T-helper 2 cell treated with Interferon-gamma antibody and Interleukin-4, amounts not matched to agents 5 μg/mL and 100 μg/mL, for 36 hours (primary cell): ENCODE measurements at regions not wholly inside any gene's neighbourhood (a gene's known extent, or its start where the extent isn't known, plus 50 kb on each side); places are given as distances from the start of the nearest gene placed in this dataset.
"Not testable (repeated sequence)": the region's sequence is repeated elsewhere in the genome, so short reads cannot be mapped to it uniquely, and the experiment has no call there.

ENCODE experiments used
- DNase-seq: peaks from one replicate; pipeline ENCODE4 v3.0.0; 2021; ENCODE audit warnings: low spot score
- H3K27ac Mint-ChIP-seq: one replicate; pipeline ENCODE4 v1.8.0; 2021; ENCODE audit warnings: mild to moderate bottlenecking, mixed read lengths
- H3K27me3 Mint-ChIP-seq: one replicate; pipeline ENCODE4 v1.8.0; 2021; ENCODE audit warnings: low read depth, mixed read lengths
- H3K36me3 Mint-ChIP-seq: one replicate; pipeline ENCODE4 v1.8.0; 2021; ENCODE audit warnings: low read depth, mixed read lengths
- H3K4me1 Mint-ChIP-seq: one replicate; pipeline ENCODE4 v1.8.0; 2021; ENCODE audit warnings: low read depth, mixed read lengths
- H3K4me3 Mint-ChIP-seq: one replicate; pipeline ENCODE4 v1.8.0; 2022; ENCODE audit warnings: mild to moderate bottlenecking, moderate library complexity, mixed read lengths
- H3K9me3 Mint-ChIP-seq: one replicate; pipeline ENCODE4 v1.8.0; 2021; ENCODE audit warnings: mixed read lengths

DNA sequence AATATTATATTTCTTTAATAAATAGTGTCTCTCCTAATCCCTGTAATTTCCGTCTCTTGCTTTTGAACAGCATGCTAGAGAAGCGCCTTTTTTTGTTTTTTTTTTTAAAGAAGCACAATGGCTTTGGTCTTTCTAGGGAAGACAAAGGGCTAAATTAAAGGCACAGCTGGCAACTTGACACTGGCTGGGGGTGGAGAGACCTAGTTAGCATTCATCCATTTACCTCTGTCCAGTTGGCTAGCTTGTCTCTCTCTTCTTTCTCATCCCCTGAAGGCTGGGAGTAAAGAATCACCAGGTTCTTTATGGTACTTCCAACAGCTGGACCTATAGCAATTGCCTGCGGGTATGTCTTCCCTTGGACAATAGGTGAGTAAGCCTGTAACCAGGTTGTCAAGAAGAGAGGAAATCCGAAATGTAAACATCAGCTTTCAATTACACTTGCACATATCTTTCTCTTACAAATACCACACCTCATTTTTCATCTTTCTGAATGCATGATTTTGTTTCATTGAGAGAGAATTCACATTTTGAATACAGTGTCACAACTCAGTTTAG lies 178.4 kb upstream of the GPR101 start:
- Mint-ChIP-seq H3K9me3 (no peaks in the 10 kb centered on the region), H3K4me3 (no peak overlapping the region), H3K36me3 (no peaks in the 10 kb centered on the region), H3K27me3 (no peaks in the 10 kb centered on the region), H3K4me1 (no peaks in the 10 kb centered on the region), H3K27ac (no peak overlapping the region)
- DNase-seq, result no peak

DNA sequence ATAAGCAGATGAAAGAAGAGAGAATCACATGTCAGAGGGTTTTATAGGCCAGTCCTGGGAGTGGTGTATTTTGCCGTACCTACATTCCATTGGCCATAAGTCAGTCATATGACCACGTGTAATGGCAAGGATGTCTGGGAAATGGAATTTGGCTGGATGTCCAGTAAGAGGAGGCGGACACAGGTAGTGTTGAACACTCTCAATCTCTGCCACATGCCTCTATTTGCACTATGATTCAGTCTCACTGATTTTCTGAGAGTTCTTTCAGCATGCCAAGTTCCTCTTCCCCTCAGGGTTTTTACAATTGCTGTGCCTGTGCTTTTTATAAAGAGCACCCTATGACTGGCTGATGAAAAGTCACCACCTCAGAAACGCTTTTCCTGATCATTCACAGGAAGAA lies 164.2 kb upstream of the GPR101 start:
- H3K4me1 Mint-ChIP-seq, result no peaks in the 10 kb centered on the region
- H3K27ac Mint-ChIP-seq, result no peak overlapping the region
- no peak overlapping the region for H3K4me3 Mint-ChIP-seq
- H3K27me3 Mint-ChIP-seq, result peaks cover 5% of the 10 kb centered on the region
- H3K36me3 Mint-ChIP-seq, result no peaks in the 10 kb centered on the region
- H3K9me3 Mint-ChIP-seq, result no peaks in the 10 kb centered on the region
- DNase-seq, result no peak

DNA sequence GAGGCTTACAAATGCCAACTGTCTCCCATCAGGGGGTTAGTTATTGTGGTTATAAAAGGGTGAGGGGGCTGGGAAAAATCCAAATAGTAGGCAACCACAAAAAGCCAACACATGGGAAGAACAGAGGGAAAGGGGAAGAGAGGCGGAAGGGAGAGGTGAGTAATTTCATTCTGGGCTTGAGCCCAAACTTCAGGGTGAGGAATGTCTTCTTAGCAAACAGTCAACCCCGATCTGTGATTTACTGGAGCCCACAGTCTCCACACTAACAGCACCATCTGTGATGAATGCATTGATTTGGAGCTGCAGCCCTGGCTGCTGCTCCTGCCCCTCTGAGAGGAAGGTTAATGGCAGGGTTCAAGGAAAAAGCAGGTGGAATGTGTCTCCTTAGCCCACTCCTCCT lies 162.2 kb upstream of the GPR101 start:
- no peak for DNase-seq
- H3K4me3 Mint-ChIP-seq, result no peak overlapping the region
- H3K27ac Mint-ChIP-seq, result no peak overlapping the region
- H3K27me3 Mint-ChIP-seq, result peaks cover 7% of the 10 kb centered on the region
- no peaks in the 10 kb centered on the region for H3K36me3 Mint-ChIP-seq
- no peaks in the 10 kb centered on the region for H3K4me1 Mint-ChIP-seq
- H3K9me3 Mint-ChIP-seq, result no peaks in the 10 kb centered on the region

DNA sequence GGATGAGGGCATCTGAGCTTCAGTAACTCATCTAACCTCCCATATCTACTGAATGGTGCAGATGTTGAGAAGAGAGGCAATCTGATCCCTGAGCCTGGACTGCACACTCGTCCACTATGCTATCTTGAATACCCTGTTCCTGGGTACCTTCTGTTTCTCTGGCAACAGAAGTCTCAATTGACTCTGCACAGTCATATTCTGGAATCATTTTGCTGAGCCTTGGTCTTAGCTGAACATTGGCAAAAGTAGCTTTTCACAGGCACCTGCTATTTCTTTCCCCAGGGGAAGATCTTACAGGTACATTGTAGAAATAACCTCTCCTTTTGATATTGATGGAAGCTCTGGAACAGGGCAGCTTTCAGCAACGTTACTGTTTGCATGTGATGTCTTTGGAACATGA lies 161.5 kb upstream of the GPR101 start:
- Mint-ChIP-seq H3K27ac (no peak overlapping the region), H3K36me3 (no peaks in the 10 kb centered on the region), H3K9me3 (no peaks in the 10 kb centered on the region), H3K27me3 (peaks cover 9% of the 10 kb centered on the region), H3K4me3 (no peak overlapping the region), H3K4me1 (no peaks in the 10 kb centered on the region)
- no peak for DNase-seq

DNA sequence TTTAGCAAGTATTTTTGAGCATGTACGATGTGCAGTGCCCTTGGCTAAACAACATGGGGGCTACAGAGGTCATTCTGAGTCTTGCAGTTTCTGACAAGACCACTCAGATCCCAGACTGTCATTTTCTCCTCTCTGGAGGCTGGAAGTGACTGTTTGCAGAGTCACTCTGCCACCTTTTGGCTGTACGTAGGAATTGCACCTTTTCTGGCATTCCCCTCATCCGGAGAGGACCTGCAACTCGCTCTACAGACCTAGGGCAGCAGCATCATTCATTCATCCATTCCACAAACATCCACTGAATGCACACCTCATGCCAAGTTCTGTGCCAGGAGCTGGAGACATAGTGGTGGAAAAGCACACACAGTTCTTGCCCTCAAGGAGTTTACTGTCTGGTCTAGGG lies 160.4 kb upstream of the GPR101 start:
- DNase-seq, result peak; percentile 4
- Mint-ChIP-seq H3K4me1 (no peaks in the 10 kb centered on the region), H3K4me3 (no peak overlapping the region), H3K36me3 (no peaks in the 10 kb centered on the region), H3K27ac (no peak overlapping the region), H3K9me3 (no peaks in the 10 kb centered on the region), H3K27me3 (peaks cover 9% of the 10 kb centered on the region)

DNA sequence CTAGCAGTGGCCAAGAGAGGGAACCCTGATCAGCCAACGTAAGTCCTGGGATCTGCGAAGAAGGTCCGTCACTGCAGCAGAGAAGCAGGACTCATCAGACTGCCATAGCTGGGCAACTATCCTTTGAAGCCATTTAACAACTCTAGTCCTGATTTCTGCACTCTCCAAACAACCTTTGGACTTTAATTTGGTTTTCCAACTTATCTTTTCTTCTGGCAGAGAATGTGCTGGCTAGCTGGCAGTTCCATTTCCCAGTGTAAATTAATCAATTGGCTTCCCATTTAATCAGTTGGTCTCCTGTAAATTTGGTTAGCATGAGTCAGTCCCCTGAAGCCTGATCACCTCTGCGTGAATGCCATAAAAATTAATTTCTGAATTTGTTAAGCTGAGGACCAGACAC lies 153.7 kb upstream of the GPR101 start:
- no peaks in the 10 kb centered on the region for H3K36me3 Mint-ChIP-seq
- H3K9me3 Mint-ChIP-seq, result no peaks in the 10 kb centered on the region
- H3K27me3 Mint-ChIP-seq, result peaks cover 4% of the 10 kb centered on the region
- no peak overlapping the region for H3K27ac Mint-ChIP-seq
- no peaks in the 10 kb centered on the region for H3K4me1 Mint-ChIP-seq
- no peak overlapping the region for H3K4me3 Mint-ChIP-seq
- no peak for DNase-seq

DNA sequence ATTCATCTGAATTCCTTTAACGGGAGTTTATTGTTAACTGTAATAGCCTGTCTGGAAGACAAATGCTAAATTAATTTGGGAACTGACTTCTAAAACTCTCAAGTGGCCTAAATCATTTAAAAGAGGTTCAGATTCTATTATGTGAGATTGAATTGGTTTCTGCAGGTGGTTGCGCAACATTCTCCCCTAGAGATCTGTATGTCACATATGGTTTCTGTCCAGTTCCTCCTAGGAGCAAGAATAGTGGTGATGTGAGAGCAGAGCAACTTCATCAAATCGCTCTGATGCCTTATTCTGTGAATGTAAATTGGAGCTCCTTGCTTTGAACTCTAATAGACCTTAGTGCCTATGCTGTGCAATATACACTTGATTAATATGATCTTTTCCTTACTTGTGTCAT lies 144.6 kb upstream of the GPR101 start:
- no peak for DNase-seq

DNA sequence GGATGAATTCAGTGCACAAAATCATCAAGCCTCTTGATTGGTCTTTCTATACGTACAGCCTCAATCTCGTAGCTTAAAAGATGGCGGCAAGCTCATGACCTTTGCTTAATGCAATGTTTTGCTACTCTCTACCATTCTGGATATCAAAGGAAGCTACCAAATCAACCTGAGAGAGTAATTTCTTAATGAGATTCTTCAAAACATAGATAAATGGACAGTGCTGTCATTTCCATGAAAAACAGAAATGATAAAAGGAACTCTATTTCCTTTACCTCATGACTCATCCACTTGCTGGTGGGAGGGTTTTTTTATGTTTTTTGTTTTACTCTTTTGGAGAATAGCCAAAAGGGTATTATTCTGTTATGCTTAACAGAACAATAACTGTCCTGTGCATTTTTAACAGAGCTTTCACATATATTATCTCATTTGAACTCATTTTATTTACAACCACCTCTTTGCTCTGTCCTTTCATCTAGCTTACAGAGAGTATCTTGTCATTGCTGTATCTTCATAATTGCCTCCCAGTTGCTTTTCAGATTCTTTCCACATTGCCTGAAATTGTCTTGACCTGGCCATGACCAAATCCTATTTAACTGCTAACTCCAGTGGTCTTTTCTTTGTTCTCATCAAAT lies 138.6 kb upstream of the GPR101 start:
- Mint-ChIP-seq H3K9me3 (no peaks in the 10 kb centered on the region), H3K4me3 (no peak overlapping the region), H3K27me3 (peaks cover 9% of the 10 kb centered on the region), H3K36me3 (no peaks in the 10 kb centered on the region), H3K27ac (no peak overlapping the region), H3K4me1 (no peaks in the 10 kb centered on the region)
- no peak for DNase-seq

More for the DNA sequence above, 144.6 kb upstream of the GPR101 start:
- H3K27me3 Mint-ChIP-seq, result peaks cover 2% of the 10 kb centered on the region
- H3K36me3 Mint-ChIP-seq, result no peaks in the 10 kb centered on the region
- no peaks in the 10 kb centered on the region for H3K4me1 Mint-ChIP-seq
- H3K27ac Mint-ChIP-seq, result no peak overlapping the region
- H3K9me3 Mint-ChIP-seq, result no peaks in the 10 kb centered on the region
- no peak overlapping the region for H3K4me3 Mint-ChIP-seq

DNA sequence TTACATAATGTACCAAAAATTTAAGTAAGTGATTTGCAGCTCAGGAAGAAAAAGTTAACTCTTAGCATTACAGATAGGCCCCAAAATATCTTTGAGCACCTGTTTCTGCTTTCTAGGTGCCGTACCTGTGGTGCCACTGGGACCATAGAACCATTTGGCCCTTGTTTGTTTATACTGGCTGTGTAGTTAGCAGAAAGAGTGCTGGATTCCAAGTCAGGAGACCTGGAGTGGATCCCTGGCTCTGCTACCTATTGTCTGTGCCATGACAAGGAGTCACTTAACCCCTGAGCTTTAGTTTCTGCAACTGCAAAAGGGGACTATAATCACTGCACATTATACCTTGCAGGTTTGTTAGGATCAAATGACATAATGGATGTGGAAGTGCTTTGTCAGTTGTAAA lies 137.8 kb upstream of the GPR101 start:
- H3K27ac Mint-ChIP-seq, result no peak overlapping the region
- H3K27me3 Mint-ChIP-seq, result peaks cover 9% of the 10 kb centered on the region
- DNase-seq, result no peak
- no peaks in the 10 kb centered on the region for H3K4me1 Mint-ChIP-seq
- H3K9me3 Mint-ChIP-seq, result no peaks in the 10 kb centered on the region
- no peaks in the 10 kb centered on the region for H3K36me3 Mint-ChIP-seq
- no peak overlapping the region for H3K4me3 Mint-ChIP-seq

DNA sequence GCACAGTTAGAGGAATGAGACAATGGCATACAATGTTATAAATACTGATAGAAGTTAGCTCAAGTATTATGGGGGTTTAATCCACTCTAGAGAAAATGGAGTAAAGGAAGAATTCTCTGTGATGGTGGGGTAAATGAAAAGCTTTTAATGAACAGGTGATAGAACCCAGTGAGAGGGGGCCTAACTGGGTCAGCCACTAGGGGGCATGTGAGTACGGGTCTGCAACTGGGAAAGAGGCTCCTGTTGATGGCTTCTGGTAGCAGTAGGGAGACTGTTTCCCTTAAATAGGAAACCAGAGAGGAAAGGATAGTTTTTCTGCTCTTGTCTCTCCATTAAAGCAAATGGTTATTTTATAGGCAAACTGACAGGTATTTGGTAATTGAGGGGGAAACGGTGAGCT lies 132.8 kb upstream of the GPR101 start:
- H3K27ac Mint-ChIP-seq, result no peak overlapping the region
- peaks cover 6% of the 10 kb centered on the region for H3K27me3 Mint-ChIP-seq
- no peaks in the 10 kb centered on the region for H3K36me3 Mint-ChIP-seq
- no peaks in the 10 kb centered on the region for H3K9me3 Mint-ChIP-seq
- H3K4me3 Mint-ChIP-seq, result no peak overlapping the region
- no peaks in the 10 kb centered on the region for H3K4me1 Mint-ChIP-seq
- DNase-seq, result no peak

DNA sequence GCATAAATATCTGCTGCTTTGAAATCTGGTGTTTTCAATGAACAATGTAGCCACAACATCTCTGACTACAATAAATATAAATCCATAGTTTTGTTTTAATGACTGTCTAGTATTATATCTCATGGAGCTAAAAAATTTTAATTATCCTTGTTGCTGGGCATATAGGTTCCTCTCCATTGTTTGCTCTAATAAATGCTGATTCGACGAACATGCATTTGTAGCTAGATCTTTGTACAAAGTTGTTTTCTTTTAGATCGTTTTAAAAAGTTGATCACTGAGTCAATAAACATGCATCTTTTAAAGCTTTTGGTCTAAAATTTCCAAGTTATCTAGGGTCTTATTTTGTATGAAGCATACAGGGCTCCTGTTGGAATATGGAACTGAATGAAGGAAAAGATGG lies 130.5 kb upstream of the GPR101 start:
- H3K36me3 Mint-ChIP-seq, result no peaks in the 10 kb centered on the region
- H3K27me3 Mint-ChIP-seq, result peaks cover 4% of the 10 kb centered on the region
- no peak overlapping the region for H3K4me3 Mint-ChIP-seq

DNA sequence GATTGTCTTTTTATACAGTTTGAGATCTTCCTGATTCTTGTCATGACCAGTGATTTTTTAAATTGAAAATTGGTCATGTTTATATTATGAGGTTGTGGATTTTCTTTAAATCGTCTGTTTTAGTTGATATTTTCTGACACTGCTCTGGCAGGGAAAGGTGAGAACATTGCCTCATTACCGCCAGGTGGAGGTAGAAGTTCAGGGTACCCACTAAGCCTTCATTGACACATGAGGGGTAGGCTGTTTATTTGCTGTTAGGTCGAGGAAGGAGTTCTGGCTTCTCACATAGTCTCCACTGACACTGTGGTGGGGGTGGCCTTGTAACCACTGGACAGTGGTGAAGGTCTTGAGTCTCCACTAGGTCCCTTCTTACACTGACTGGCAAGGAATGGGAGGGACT lies 117.6 kb upstream of the GPR101 start:
- Mint-ChIP-seq H3K4me1 (no peaks in the 10 kb centered on the region), H3K9me3 (no peaks in the 10 kb centered on the region), H3K36me3 (no peaks in the 10 kb centered on the region), H3K27ac (no peak overlapping the region), H3K27me3 (peaks cover 10% of the 10 kb centered on the region), H3K4me3 (no peak overlapping the region)
- DNase-seq, result no peak

More for the DNA sequence above, 130.5 kb upstream of the GPR101 start:
- Mint-ChIP-seq H3K4me1 (no peaks in the 10 kb centered on the region), H3K27ac (no peak overlapping the region), H3K9me3 (no peaks in the 10 kb centered on the region)
- DNase-seq, result no peak

DNA sequence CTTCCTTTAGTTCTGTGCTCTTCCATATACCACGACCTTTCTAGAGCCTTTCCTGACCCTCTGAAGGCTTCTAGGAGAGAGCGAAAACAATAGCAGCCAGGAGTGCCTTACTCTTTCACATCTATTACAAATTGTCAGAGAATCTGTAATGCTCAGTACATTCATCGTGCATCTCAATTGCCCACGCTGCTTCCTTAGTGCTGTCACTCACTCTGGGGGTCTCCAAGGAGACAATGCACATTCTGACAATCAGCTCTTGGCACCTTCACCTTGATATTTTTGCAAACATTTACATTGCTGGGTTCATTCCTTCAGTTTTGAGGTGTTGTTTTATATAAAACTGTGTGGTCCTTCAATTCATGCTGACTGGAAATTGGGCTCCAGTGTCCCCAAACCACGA lies 110.1 kb upstream of the GPR101 start:
- Mint-ChIP-seq H3K27me3 (peaks cover 3% of the 10 kb centered on the region), H3K4me1 (no peaks in the 10 kb centered on the region), H3K36me3 (no peaks in the 10 kb centered on the region), H3K4me3 (no peak overlapping the region), H3K9me3 (no peaks in the 10 kb centered on the region), H3K27ac (no peak overlapping the region)
- DNase-seq, result no peak

DNA sequence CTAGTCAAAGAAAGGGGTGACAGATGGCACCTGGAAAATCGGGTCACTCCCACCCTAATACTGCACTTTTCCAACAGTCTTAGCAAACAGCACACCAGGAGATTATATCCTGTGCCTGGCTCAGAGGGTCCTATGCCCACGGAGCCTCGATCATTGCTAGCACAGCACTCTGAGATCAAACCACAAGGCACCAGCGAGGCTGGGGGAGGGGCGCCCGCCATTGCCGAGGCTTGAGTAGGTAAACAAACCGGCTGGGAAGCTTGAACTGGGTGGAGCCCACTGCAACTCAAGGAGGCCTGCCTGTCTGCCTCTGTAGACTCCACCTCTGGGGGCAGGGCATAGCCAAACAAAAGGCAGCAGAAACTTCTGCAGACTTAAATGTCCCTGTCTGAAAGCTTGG lies 88.9 kb upstream of the GPR101 start:
- H3K4me1 Mint-ChIP-seq, H3K27ac Mint-ChIP-seq, H3K4me3 Mint-ChIP-seq, DNase-seq, H3K9me3 Mint-ChIP-seq, H3K36me3 Mint-ChIP-seq, H3K27me3 Mint-ChIP-seq: not testable (repeated sequence)

DNA sequence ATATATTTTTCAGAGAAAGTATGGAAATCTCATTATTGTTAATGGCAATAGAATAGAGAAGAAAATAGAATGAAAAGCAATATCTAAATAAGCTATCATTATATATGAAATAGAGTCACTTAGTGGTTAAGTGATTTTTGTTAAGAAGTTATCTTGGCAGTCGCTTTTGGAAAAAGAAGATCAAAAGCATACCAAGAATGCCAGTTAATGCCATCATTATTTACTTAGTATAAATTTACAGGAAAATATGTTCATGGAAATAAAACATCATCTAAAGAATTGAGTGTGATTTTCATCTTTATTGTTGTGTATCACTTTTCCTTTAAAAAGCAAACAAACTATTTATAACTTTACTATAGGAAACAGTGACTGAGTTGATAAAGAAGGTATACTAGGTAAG lies 85.3 kb upstream of the GPR101 start:
- Mint-ChIP-seq H3K27me3 (no peaks in the 10 kb centered on the region), H3K9me3 (no peaks in the 10 kb centered on the region), H3K27ac (no peak overlapping the region), H3K4me1 (no peaks in the 10 kb centered on the region), H3K36me3 (no peaks in the 10 kb centered on the region), H3K4me3 (no peak overlapping the region)
- no peak for DNase-seq
